GM12873 (cell line): ENCODE measurements at regions not wholly inside any gene's neighbourhood (a gene's known extent, or its start where the extent isn't known, plus 50 kb on each side); places are given as distances from the start of the nearest gene placed in this dataset.

Source experiments
- TF ChIP-seq, protein P1 (sequence below): IDR thresholded peaks from 2 replicates; pipeline ENCODE4 v1.5.1; 2012; ENCODE audit warnings: low read depth, mild to moderate bottlenecking, moderate library complexity, low read length, control low read depth; ENCODE audit not compliant: insufficient read depth; ENCODE audit errors: missing control alignments

DNA sequence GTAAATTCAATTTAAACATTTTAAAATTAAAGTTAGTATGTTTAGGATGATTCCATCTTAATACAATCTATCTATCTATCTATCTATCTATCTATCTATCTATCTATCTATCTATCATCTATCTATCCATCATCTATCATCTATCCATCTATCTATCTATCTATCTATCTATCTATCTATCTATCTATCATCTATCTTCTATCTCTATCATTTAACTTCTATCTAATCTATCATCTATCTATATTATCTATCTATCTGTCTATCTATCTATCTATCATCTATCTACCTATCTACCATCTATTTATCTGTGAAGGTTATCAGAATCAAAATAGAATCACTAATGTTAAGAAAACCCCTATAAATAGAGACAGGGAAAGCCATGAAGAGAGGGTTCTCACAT, 78.3 kb downstream of the RAMP3 start:
- TF ChIP-seq, protein P1, sequence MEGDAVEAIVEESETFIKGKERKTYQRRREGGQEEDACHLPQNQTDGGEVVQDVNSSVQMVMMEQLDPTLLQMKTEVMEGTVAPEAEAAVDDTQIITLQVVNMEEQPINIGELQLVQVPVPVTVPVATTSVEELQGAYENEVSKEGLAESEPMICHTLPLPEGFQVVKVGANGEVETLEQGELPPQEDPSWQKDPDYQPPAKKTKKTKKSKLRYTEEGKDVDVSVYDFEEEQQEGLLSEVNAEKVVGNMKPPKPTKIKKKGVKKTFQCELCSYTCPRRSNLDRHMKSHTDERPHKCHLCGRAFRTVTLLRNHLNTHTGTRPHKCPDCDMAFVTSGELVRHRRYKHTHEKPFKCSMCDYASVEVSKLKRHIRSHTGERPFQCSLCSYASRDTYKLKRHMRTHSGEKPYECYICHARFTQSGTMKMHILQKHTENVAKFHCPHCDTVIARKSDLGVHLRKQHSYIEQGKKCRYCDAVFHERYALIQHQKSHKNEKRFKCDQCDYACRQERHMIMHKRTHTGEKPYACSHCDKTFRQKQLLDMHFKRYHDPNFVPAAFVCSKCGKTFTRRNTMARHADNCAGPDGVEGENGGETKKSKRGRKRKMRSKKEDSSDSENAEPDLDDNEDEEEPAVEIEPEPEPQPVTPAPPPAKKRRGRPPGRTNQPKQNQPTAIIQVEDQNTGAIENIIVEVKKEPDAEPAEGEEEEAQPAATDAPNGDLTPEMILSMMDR, result no peak

DNA sequence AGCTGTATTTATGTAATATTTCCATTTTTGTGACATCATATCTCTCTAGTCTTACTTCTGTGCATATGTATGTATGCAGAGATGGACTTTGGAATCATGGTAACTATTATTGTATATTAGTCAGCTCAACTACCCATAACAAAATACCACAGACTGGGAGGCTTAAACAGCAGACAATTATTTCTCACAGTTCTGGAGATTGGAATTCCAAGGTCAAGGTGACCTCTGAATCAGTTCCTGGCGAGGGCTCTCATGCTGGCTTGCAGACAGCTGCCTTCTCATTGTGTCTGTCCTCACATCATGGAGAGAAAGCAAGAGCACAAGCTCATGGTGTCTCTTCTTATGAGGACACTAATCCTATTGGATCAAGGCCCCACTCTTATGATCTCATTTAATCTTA, 79.1 kb downstream of the RAMP3 start:
- TF ChIP-seq, protein P1, result no peak

DNA sequence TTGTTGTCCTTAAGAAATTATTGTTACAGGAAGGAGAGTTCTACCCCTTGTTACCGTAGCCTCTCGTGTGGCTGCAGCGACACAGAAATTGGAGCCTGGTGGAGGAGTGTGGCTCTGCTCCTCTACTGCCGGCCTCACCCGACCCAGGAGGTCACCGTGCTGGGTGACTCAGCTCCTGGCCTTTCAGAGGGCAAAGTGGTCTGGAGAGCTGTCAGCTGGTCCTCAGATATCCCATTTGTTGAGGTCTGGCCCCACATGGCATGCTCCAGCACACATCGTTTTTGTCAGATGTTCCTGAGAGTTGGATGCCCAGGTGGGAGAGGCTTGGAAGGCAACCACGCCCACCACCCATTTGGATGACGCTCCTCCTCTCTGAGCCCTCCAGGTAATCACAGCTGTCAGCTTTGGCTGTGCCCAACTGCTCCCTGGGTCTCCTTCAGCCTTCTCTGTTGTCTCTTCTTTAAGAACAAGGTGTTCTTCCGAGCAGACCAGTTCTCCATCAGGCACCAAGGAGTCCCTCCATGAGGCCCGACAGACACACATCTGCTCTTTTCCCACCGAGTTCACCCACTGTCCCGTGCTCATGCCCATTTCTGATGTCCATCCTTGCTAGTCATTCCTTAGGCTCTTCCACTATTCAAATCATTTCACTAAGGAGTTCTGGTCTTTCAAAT, 80.3 kb downstream of the RAMP3 start:
- TF ChIP-seq, protein P1, result no peak

DNA sequence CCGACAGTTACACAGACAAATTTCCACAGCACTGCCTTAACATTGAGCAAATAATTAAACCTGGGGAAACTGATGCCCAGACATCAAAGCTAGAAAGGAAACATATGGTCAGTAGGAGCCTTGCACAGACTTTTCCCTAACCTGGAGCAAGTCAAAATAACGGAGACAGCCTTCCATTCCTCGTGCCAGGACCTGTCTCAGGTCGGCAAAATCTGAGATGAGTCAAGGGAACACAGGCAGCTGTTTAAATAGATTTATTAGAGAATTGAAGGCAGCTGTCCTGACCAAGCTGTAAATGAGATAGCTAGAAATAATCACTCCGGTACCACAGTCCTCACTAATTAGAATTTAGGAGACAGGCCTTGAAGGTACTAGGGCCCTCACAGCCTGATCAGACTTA, 81.2 kb downstream of the RAMP3 start:
- TF ChIP-seq, protein P1, result no peak

DNA sequence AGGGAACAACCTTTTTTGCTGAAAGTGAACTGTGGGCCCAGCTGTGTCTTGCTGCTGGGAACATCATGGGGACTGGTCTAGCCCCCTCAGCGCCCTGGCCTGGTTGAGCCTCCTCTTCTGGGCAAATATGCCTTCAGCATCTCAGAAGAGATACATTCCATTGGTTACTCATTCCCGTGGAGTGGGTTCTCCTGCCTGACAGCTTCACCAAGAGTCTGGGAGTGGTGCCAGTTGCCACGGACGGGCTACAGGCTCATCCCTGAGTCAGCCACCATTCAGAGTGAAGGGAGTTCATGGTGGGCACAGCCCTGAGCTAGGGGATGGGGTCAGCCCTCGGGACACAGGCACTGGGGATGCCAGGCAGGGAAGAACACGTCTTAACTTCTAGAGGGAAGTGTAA, 81.9 kb downstream of the RAMP3 start:
- TF ChIP-seq, protein P1, result no peak

DNA sequence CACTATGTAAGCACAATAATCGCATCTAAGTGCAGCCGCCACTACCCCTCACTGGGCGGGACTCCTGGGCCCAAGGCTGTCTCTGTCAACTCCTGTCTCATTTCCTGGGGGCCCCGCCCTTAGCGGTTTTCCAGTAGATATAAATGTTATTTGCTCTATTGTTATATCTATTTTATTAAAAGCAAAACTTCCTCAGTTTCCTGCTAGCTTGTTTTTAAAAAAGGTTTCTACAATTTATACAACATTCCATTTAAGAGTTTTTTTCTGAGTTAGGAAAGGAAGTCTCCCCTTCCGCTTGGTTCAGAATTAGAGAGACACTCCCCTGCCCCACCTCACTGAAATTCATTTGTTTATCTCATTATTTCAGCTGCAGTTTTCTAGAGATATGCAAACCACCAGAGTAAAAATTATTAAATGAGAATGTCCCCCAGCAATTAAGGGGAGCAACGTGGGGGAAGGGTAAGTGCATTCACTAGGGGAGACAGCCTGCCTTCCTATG, 82.7 kb downstream of the RAMP3 start:
- TF ChIP-seq, protein P1, result no peak

DNA sequence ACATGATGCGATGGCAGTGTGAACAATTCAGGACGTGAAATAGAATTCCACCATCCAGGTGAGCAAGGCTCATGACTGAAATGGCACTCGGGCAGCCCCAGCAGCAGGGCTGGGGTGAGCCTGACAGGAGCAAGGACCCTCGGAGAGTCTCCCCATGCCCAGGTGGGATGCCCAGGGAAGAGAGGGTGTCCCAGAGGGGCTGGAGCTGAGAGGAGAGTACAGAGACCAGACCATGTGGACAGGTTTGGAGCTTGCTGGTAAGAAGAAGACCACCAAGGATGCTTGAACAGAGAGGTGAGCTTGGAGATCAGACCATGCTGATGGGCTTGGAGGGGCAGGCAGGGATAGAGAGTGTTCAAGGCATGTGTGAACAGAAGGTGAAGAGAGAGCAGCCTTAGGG, 83.3 kb downstream of the RAMP3 start:
- TF ChIP-seq, protein P1, result no peak
